Stimulated activated CD4-positive, alpha-beta T cell treated with anti-CD3 and anti-CD28 coated beads, Interleukin-1b, Interleukin-23, amount 100 ng/mL, for 24 hours (primary cell): ENCODE measurements at regions not wholly inside any gene's neighbourhood (a gene's known extent, or its start where the extent isn't known, plus 50 kb on each side); places are given as distances from the start of the nearest gene placed in this dataset.
"Not testable (repeated sequence)": the region's sequence is repeated elsewhere in the genome, so short reads cannot be mapped to it uniquely, and the experiment has no call there.

ENCODE experiments used
- DNase-seq, 4 experiments: peaks; one replicate each; pipeline ENCODE4 v3.0.0-alpha.2; 2020; ENCODE audit warnings: low read depth in 4 of 4, low spot score in 1 of 4

DNA sequence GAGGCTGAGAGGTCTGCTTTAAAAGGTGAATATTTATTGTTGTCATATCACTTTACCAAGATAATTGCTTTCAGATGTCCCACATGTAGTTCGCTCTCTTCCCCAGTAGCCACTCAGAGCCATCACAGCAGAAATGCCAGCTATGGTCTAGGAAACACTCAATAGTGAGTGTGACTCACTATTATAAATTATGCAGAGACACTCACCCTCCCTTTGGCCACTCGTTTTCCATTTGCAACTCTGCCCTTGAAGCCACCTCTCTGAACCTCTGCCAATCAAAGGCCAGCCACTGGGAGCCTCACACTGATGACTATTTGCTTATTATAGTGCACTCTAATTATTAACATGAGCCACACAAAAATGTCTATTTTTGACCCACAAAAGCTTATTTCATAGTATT lies 328.1 kb upstream of the ATP10A start:
- no peak for DNase-seq

DNA sequence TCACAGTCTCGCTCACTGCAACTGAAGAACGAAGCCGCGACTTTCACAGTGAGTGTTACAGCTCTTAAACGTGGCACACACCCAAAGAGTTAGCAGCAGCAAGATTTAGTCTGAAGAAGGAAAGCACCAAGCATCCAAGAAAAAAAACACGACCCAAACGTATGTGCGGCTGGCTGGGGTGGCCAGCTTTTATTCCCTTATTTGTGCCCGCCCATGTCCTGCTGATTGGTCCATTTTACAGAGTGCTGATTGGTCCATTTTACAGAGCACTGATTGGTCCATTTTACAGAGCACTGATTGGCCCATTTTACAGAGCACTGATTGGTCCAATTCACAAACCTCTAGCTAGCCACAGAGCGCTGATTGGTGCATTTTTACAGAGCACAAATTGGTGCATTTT lies 323.0 kb upstream of the ATP10A start:
- not testable (repeated sequence) for DNase-seq

DNA sequence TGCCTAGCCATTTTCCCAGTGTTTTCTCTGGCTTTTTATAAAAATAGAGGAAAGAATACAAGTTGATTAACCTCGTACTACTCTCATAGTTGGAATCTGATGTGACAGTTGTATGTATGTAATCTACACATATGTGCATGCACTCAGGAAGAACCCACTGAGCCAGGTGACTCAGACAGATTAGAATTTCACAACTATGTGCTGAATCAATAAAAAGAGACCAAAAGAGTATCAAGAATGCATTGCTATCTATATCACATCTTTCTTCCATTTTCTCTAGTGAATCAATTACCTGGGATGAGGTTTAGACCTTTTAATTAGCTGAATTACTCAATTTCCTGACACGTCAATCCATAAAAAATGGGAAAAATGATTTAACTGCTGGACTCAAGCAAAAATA lies 319.3 kb upstream of the ATP10A start:
- DNase-seq: no peak

DNA sequence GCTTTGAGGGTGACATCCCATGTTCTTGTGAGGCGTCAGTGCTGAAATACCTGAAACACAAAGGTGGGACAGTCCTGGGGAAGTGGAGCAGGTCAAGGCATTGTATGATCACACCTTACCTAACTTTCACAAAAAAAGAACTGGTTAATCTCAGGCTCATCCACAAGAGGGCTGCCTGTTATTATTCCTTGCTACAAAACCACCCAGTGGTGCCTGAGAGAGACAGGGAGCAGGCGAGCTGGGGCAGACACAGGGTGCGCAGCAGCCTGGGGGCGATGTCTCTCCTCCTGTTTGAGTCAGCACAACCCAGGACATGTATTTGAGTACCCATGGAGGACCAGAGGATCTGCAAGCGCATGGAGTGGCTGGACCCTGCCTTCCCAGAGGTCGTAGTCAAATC lies 316.8 kb upstream of the ATP10A start:
- no peak for DNase-seq

DNA sequence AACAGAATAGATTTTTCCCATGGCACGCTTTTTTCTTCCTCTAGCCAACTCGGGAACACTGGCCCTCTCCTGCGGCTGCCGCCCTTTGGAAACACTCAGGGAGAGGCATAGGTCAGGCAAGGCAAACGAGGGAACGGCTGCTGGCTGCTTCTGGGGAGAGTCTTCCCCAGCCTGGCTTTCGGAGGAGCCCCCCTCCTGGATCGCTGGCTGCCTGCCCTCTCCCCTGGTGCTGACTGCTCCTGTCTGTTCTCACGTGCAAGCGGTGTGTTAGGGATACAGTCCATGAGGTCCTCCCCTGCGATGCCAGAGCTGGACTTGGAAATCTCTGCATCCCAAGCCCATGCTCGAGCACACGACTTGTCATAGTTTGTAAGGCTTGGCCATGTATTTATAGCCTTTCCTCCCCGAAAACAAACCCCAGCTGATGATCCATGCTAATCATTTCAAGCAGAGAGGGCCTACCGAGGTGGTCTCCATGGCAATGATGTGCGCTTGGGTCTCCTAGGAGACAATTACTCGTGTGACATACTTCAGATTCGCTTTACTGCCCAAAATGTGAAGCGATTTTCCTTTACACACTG lies 315.6 kb upstream of the ATP10A start:
- DNase-seq: no peak

DNA sequence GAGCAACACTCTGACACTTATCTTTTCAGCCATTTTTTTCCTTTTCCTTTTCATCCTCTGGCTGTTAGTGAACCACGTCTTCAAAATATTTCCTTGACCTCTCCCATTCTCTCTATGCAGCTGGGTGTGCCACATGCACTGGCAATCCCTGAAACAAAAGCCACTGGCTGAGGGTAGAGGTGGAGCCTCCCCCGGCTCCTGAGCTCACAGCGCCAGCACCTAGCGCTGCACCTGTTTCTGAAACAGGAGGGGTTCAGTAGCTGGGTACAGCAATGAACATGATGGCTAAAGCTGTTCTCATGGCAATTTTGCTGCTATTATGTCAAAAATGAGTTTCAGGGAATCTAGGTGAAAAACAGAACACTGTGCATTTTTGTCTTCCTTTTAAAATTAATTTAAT lies 314.7 kb upstream of the ATP10A start:
- DNase-seq: no peak

DNA sequence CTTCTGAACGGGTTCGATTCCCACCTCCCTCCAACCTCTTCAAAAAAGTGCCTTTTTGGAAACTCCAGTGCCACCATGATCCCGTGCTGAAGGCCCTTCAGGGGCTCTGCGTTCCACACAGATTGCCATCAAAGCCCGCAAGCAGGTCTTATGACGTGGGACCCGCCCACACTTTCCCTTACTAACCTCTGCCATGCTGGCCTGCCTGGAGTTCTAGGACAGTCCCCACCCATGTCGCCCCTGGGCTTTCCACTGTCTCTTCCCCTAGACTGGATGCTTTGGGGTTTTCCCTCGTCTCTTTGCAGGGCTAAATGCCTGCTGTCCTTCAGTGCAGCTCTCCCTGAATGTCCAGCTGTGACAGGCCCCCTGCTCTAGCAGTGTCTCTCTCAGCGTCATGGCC lies 313.7 kb upstream of the ATP10A start:
- DNase-seq: no peak

DNA sequence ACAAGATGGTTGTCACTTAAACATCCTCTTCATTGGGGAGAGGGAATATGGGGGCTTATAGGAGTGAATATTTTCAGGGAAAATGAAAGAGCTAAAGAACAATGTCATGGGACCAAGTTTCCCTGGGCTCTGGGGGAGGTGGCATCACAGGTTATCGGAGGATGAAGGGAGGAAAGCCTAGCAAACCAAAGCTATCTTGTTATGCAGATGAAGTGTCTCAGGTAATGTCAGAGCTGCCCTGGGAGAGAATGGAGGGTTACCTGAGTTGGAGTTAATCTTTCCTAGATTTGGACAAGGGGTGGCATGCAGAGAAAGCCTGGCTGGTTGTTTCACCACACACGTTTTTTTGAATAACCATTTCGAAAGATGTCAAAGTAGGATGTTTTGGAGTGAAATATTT lies 308.1 kb upstream of the ATP10A start:
- DNase-seq: no peak

DNA sequence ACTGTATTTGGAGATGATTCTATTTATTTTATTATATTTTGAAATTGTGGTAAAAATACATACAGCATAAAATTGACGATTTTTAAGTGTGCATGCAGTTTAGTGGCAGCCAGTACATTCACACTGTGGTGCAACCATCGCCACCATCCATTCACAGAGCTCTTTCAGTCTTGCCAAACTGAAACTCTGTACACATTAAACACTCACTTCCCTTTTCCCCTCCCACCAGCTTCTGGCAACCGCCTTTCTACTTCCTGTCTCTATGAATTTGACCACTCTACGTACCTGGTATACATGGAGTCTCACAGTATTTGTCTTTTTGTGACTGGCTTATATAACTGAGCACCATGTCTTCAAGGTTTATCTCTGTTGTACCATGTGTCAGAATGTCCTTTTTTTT lies 303.3 kb upstream of the ATP10A start:
- DNase-seq: no peak

DNA sequence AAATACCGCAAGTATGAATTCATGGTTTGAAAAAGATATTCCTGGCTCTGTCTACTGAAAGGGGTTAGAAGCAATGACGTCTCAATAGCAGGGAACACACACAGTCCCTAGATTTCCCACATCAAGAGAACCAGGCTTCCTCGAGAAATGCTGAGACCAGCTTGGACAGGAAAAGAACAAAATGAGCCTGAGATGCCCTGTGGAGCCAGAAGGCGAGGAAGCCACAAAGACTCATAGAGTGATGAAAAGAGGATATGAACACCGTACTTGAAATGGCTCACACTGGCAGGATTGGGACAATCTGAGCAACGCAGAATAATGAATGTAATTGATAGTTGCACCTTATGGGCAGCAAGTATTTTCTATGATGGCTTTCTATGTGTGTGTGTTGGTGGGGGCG lies 302.4 kb upstream of the ATP10A start:
- DNase-seq: no peak

DNA sequence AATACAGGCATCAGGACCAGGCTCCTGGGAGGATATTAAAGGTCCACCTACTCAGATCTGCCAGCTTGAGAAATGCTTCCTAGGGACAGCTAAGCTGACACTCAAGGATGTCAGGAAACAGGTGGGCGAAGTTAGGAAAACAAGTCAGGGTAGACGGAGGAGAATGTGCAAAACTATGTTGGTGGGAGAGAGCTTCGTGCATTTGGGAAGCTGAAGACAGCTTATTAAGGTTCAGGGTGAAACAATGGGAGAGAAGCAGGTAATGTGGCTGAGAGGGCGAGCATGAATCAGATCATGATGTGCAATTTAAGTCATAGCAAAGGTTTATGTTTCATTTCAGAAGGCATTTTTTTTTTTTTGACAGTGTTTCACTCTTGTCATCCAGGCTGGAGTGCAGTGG lies 297.2 kb upstream of the ATP10A start:
- DNase-seq: no peak

DNA sequence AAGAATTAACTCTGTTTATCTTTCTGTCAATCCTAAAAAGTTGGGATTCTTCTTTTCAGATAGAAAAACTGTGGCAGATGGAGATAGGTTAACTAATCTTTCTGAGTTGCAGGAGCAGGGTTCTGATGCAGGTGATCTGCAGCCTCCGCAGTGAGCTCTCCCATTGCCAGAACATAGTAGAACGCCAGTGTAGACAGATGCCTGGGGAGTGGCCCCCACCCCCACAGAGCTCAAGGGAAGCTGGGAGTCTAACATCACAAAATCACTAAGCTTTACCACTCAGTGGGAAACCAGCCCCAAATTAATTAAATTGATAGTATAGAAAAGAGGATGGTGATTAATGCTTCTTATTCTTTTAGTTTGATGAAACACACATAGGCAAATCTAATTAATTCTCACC lies 295.0 kb upstream of the ATP10A start:
- no peak for DNase-seq

DNA sequence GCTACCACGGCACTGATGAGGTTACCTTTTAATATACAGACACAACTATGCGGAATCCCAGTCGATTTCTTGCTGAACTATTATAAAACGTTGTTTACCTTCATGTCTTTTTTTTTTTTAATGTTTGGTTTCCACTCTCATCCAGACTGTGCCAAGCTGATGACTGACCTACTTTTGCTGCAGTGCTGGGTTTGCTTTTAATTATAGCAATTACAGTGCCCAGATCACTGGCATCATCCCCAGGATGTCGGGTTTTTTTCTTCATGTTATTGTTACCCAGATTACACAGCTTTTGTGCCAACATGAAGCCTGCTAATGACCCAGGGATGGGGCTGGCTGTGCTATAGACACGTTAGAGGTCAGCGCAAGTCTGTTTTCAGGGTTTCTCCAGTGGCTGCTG lies 294.0 kb upstream of the ATP10A start:
- no peak for DNase-seq

DNA sequence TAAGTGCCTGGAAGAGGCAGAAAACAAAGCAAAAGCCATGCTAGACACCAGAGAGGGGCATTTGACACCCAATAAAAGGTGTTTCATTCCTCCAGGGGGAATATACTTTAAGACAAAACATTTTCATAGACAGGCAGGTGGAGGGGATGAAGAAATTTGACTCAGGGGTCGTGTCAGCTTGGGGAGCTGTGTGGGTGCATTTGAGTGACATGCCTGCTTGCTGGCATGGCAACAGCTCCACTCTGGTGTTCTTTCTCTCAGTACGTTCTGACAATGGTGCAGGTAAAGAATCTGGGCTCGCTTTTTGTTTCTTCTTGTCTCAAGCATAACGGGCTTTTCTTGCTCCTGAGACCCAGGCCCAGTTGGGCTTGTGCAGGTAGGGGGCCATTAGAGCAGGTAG lies 292.9 kb upstream of the ATP10A start:
- no peak for DNase-seq

DNA sequence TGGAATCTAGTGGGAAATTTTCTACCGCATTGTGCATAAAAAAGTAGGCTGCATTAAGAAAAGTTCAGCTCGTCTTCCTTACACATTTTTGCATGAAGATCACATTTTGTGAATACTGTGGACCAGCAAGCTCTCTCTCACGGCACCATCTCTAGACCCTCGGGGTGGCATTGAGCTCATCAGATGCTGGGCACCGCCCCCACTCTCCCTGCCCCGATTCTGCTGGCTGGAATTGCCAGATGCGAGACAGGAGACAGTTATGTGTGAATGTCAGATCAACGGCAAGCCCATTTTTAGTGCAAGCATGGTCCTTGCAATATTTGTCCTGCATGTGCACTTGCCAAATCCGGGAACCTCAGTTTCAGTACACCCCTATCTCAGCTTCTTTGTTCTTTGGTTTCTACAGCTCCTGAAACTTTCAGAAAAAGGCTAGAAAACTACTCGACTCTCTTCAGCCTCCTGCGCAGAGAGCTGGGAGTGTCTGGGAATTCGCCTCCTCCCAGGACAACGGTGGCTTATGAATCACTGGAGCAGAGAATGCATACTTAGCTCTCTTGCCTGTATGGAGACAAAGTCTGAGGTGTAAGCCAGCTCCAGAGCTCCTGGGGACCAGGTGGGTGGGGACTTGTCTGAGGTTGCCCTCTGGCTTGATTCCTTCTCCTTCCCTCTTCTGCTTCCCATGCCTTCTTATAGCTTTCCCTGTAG lies 285.2 kb upstream of the ATP10A start:
- DNase-seq: no peak

DNA sequence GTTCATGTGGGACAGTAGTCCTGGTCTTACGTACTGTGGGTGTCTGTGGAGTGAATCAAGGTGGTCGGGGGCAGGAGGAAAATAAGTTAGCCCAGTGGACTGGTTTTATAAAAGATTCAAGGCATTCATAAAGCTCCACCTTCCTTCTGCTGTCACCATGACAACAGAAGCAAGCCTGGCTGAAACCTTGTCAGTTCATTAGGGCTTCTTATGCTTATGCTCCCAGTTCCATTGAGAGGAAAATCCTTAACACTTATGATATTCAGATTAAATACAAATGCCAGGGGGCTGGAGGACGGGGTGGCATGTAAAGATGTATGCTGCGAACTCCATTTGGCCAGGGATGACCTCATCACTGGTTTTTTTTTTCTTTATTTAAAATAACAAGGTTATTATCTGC lies 283.1 kb upstream of the ATP10A start:
- no peak for DNase-seq

DNA sequence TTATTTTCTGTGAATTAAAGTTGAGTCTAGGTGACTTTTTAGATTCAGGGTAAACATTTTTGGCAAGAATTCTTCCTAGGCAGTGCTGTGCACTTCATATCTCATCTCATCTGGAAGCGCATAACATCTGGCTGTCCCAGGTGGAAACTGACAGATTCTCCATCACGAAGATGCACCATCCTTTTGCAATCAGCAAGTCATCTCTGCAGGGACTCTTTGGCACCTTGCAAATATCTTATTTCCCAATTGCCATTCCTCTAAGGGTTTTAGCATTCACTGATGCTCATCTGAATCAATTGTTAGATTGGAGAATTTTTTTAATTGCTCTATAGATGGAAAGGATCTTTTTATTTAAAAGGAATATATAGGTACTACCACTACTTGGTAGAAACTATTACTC lies 282.7 kb upstream of the ATP10A start:
- DNase-seq: no peak

DNA sequence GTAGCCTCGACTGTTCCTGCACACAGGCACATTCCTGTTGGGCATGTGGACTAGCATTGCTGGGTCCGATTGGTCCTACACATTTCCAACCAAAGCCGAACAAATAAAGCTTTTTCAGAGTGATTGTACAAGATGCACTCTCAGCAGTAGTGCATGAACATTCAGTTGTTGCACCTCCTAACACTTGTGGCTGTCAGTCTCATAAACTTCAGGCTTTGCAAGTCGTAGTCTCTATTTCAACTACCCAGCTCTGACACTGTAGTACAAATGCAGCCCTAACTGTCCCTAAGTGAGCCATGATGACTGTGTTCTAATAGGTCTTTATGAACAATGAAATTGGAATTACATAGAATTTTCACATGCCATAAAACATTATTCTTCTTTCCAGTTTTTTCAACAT lies 281.7 kb upstream of the ATP10A start:
- no peak for DNase-seq

DNA sequence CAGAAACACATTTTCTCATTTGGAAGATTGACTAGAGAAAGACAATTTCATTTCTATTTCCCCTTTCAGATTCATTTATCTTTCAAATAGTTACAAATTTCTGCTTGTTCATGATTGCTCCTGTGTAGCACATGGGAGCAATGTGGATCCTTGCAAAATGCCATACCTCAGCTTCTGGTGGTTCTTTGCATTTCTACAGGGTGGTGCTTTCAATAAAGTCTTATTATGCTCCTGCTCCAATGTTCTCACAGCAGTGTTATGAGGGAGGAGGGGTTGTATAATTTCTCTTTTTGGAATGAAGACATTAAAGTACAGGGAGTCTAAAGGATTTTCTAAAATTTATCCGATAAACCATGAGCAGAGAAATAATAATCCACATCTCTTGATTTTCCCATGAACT lies 280.1 kb upstream of the ATP10A start:
- no peak for DNase-seq

DNA sequence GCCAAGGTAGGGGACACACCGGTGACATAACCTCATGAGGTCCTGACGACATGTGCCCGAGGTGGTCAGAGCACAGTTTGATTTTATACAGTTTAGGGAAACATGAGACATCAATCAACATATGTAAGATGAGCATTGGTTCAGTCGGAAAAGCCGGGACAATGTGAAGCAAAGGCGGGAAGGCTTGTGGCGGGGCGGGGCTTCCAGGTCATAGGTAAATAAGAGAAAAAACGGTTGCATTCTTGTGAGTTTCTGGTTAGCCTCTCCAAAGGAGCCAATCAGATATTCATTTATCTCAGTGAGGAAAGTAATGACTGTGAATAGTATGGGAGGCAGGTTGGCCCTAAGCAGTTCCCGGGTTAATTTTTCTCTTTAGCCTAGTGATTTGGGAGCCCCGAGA lies 271.7 kb upstream of the ATP10A start:
- no peak for DNase-seq

DNA sequence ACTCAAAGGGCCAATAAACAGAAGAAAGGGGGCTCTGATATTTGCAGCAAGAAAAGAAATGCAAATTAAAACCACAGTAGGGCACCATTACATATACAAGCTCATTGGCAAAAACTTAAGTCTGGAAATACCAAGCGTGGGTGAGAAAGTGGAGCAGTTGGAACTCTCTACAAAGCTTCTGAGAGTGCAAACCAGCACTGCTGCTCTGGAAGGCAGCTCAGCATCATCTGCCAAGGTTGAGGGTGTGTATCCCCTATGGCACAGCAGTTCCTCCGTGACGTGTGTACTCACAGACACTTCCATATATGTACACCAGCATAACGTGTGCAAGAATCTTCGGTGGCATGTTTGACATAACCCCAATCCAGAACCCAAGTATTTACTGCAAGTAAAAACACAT lies 271.0 kb upstream of the ATP10A start:
- DNase-seq: no peak

DNA sequence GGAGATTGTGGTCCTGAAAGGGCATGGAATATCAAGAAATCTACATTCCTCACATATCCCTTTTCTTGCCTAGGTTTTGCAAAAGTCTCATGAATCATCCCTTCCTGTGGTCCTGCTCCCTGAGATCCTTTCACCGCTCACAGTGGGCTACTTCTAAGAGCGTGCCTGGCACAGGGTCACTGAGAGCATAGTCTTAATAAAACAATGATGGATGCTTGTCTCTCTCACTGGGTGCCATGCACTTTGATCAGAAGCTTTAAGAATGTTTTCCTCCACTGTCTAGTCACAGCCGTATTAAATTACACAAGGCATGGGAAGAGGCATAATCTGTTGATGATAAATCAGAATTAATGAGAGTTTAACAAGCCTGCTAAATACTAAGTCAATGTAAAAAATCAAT lies 269.7 kb upstream of the ATP10A start:
- DNase-seq: no peak

DNA sequence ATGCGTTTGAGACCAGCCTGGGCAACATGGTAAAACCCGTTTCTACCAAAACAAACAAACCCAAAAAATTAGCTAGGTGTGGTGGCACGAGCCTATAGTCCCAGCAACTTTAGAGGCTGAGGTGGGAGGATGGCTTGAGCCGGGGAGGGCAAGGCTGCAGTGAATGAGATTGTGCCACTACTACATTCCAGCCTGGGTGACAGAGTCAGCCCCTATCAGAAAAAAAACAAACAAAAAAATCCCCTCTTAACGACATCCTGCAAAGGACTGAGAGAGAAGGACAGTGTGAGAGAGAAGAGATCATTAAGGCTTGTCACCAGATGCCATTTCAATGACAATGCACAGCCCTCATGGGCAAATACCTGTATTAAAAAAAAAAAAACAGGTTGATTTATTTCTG lies 266.7 kb upstream of the ATP10A start:
- DNase-seq: no peak
